Neural cell (in vitro differentiated cells): ENCODE measurements at regions not wholly inside any gene's neighbourhood (a gene's known extent, or its start where the extent isn't known, plus 50 kb on each side); places are given as distances from the start of the nearest gene placed in this dataset.

ENCODE experiments used
- H2AFZ ChIP-seq: fragments of 200-600, 300-800 bp; sonication (generic), shearing (Covaris generic); 2 replicates; pipeline ENCODE4 v1.6.0; 2014; ENCODE audit warnings: low read depth, mild to moderate bottlenecking, antibody characterized with exemption, low read length, moderate library complexity
- H3F3A ChIP-seq: fragments of 200-600 bp; shearing (Covaris generic); 2 replicates; pipeline ENCODE4 v1.6.1; 2016; ENCODE audit warnings: mild to moderate bottlenecking, moderate library complexity, mixed read lengths, antibody characterized with exemption, low read length; ENCODE audit not compliant: insufficient read depth, poor library complexity, severe bottlenecking
- H3K27ac ChIP-seq: fragments of 200-600, 300-800 bp; sonication (generic), shearing (Covaris generic); 2 replicates; pipeline ENCODE4 v1.5.1; 2014; ENCODE audit warnings: mild to moderate bottlenecking, low read length, moderate library complexity
- H3K27me3 ChIP-seq: fragments of 300-800, 200-600 bp; sonication (generic), shearing (Covaris generic); 2 replicates; pipeline ENCODE4 v1.6.0; 2014; ENCODE audit warnings: mild to moderate bottlenecking, low read depth, low read length, moderate library complexity; ENCODE audit not compliant: insufficient read depth
- H3K36me3 ChIP-seq: fragments of 300-800, 200-600 bp; sonication (generic), shearing (Covaris generic); 2 replicates; pipeline ENCODE4 v1.5.1; 2014; ENCODE audit warnings: mild to moderate bottlenecking, antibody characterized with exemption, low read length, moderate library complexity; ENCODE audit not compliant: insufficient read depth
- H3K4me2 ChIP-seq: fragments of 300-800, 200-600 bp; sonication (generic), shearing (Covaris generic); 2 replicates; pipeline ENCODE4 v1.6.0; 2014; ENCODE audit warnings: mild to moderate bottlenecking, low read length
- H3K4me3 ChIP-seq: fragments of 300-800, 200-600 bp; sonication (generic), shearing (Covaris generic); 2 replicates; pipeline ENCODE4 v1.5.1; 2014; ENCODE audit warnings: mild to moderate bottlenecking, low read length, moderate library complexity
- H3K79me2 ChIP-seq: fragments of 200-600 bp; shearing (Covaris generic); replicated peaks from 2 replicates; pipeline ENCODE4 v1.6.0; 2014; ENCODE audit warnings: mild to moderate bottlenecking, low read length, moderate library complexity; ENCODE audit not compliant: insufficient read depth
- H3K9ac ChIP-seq: fragments of 300-800, 200-600 bp; sonication (generic), shearing (Covaris generic); 2 replicates; pipeline ENCODE4 v1.6.1; 2016; ENCODE audit warnings: mild to moderate bottlenecking, low read length, mixed read lengths
- H3K9me2 ChIP-seq: fragments of 200-600 bp; shearing (Covaris generic); 2 replicates; pipeline ENCODE4 v1.6.1; 2016; ENCODE audit warnings: mild to moderate bottlenecking, low read length, mixed read lengths; ENCODE audit not compliant: insufficient read depth
- H3K9me3 ChIP-seq: fragments of 200-600, 300-800 bp; sonication (generic), shearing (Covaris generic); 2 replicates; pipeline ENCODE4 v1.6.1; 2016; ENCODE audit warnings: mild to moderate bottlenecking, mixed run types, low read length, moderate library complexity, mixed read lengths
- H4K20me1 ChIP-seq: fragments of 200-600 bp; shearing (Covaris generic); 2 replicates; pipeline ENCODE4 v1.6.1; 2016; ENCODE audit warnings: mild to moderate bottlenecking, mixed run types; ENCODE audit not compliant: insufficient read depth
- EP300 ChIP-seq: fragments of 450-650 bp; conservative IDR thresholded peaks from 2 replicates; pipeline ENCODE4 v1.6.1; 2014; ENCODE audit warnings: antibody characterized with exemption, mild to moderate bottlenecking, moderate library complexity; ENCODE audit not compliant: poor library complexity, severe bottlenecking
- EZH2 ChIP-seq: fragments of 200-600, 300-800 bp; shearing (Covaris generic), sonication (generic); IDR thresholded peaks from 2 replicates; pipeline ENCODE4 v1.6.1; 2014; ENCODE audit warnings: antibody characterized with exemption, low read length, borderline replicate concordance, mild to moderate bottlenecking; ENCODE audit not compliant: insufficient read depth, poor library complexity, severe bottlenecking
- MXI1 ChIP-seq: fragments of 450-650 bp; conservative IDR thresholded peaks from 2 replicates; pipeline ENCODE4 v1.6.1; 2014; ENCODE audit warnings: antibody characterized with exemption, mild to moderate bottlenecking; ENCODE audit not compliant: poor library complexity, severe bottlenecking
- POLR2AphosphoS5 ChIP-seq: IDR thresholded peaks from 2 replicates; pipeline ENCODE4 v1.6.1; 2012
- RAD21 ChIP-seq: fragments of 450-650 bp; conservative IDR thresholded peaks from 2 replicates; pipeline ENCODE4 v1.6.1; 2014; ENCODE audit warnings: antibody characterized with exemption, mild to moderate bottlenecking, moderate library complexity
- REST ChIP-seq: IDR thresholded peaks from 2 replicates; pipeline ENCODE4 v1.6.1; 2012; ENCODE audit warnings: borderline replicate concordance
- SMC3 ChIP-seq: fragments of 450-650 bp; conservative IDR thresholded peaks from 2 replicates; pipeline ENCODE4 v1.6.1; 2014; ENCODE audit warnings: antibody characterized with exemption, mild to moderate bottlenecking, moderate library complexity; ENCODE audit not compliant: poor library complexity
- TAF1 ChIP-seq: IDR thresholded peaks from 2 replicates; pipeline ENCODE4 v1.6.1; 2012; ENCODE audit warnings: low read depth
- TF ChIP-seq, protein P1 (sequence below): fragments of 450-650 bp; IDR thresholded peaks from 2 replicates; pipeline ENCODE4 v1.5.1; 2014; ENCODE audit warnings: antibody characterized with exemption, mild to moderate bottlenecking, moderate library complexity; ENCODE audit not compliant: poor library complexity, severe bottlenecking

DNA sequence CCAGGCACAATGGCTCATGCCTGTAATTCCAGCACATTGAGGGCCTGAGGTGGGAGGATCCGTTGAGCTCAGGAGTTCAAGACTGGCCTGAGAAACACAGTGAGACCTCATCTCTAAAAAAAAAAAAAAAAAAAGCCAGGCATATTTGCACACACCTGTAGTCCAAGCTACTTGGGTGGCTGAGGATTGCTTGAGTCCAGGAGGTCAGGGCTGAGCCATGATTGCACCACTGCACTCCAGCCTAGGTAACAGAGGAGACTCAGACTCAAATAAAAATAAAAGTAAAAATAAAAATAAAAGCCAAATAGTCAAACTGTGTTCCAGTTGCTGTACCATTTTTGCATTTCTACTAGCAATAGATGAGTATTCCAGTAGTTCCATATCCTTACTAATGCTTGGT is 616.0 kb downstream of the KIF4B start:
- Histone ChIP-seq H4K20me1 (no peaks in the 10 kb centered on the region), H3K79me2 (no peaks in the 10 kb centered on the region), H3K4me2 (no peak overlapping the region), H3F3A (no peaks in the 10 kb centered on the region), H3K27me3 (no peaks in the 10 kb centered on the region), H3K27ac (no peak overlapping the region), H3K9me2 (no peaks in the 10 kb centered on the region), H3K9me3 (peaks cover 6% of the 10 kb centered on the region), H3K9ac (no peak overlapping the region), H3K36me3 (no peaks in the 10 kb centered on the region), H3K4me3 (no peak overlapping the region), H2AFZ (no peak overlapping the region)
- TF ChIP-seq POLR2AphosphoS5, result no peak

- H3K9me3 ChIP-seq, result peaks cover 6% of the 10 kb centered on the region
- no peaks in the 10 kb centered on the region for H3K27me3 ChIP-seq
- H3K4me3 ChIP-seq, result no peak overlapping the region
- H3K27ac ChIP-seq, result no peak overlapping the region
- H2AFZ ChIP-seq, result no peak overlapping the region
- no peak overlapping the region for H3K4me2 ChIP-seq
- H4K20me1 ChIP-seq, result no peaks in the 10 kb centered on the region
- H3F3A ChIP-seq, result no peaks in the 10 kb centered on the region
- no peaks in the 10 kb centered on the region for H3K9me2 ChIP-seq
- TF ChIP-seq EZH2 (no peak), MXI1 (no peak)
- no peaks in the 10 kb centered on the region for H3K36me3 ChIP-seq
- no peak overlapping the region for H3K9ac ChIP-seq
- H3K79me2 ChIP-seq, result no peaks in the 10 kb centered on the region
Observed at GRCh38 chr5:155631116-155631515, 617.6 kb downstream of the KIF4B start.

- no peaks in the 10 kb centered on the region for H3K79me2 ChIP-seq
- no peaks in the 10 kb centered on the region for H3K9me2 ChIP-seq
- no peaks in the 10 kb centered on the region for H3F3A ChIP-seq
- no peaks in the 10 kb centered on the region for H4K20me1 ChIP-seq
- no peak overlapping the region for H3K4me3 ChIP-seq
- TF ChIP-seq EP300, result no peak
- no peak for TF ChIP-seq SMC3
- no peak overlapping the region for H2AFZ ChIP-seq
- no peak overlapping the region for H3K9ac ChIP-seq
- no peak overlapping the region for H3K4me2 ChIP-seq
- peaks cover 6% of the 10 kb centered on the region for H3K9me3 ChIP-seq
- no peak overlapping the region for H3K27ac ChIP-seq
- no peaks in the 10 kb centered on the region for H3K36me3 ChIP-seq
- no peaks in the 10 kb centered on the region for H3K27me3 ChIP-seq
Observed at GRCh38 chr5:155633338-155633957, 619.9 kb downstream of the KIF4B start.

DNA sequence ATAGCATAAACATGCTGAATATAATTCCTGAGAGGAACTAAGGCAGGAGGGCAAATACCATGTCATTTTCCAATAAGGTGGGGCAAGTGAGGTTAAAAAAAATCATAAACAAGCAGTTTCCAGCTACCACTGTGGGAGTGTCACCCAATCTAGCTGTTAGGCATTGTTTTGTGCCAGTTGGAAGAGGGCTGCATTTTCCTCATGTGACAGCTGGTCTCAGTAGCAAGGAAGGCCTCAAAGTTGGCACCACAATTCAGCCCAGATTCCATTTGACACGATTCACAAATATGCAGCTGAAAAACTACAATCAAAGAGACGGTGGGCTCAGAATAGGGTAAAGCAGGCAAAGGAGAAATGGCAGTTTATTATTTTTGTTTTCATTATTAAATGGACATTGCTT is 636.1 kb downstream of the KIF4B start:
- Histone ChIP-seq H3K4me2 (no peak overlapping the region), H4K20me1 (no peaks in the 10 kb centered on the region), H3K9me2 (no peaks in the 10 kb centered on the region), H2AFZ (no peak overlapping the region), H3K36me3 (no peaks in the 10 kb centered on the region), H3K27ac (no peak overlapping the region), H3K9ac (no peak overlapping the region), H3F3A (no peaks in the 10 kb centered on the region), H3K4me3 (no peak overlapping the region), H3K9me3 (no peaks in the 10 kb centered on the region), H3K27me3 (no peaks in the 10 kb centered on the region), H3K79me2 (no peaks in the 10 kb centered on the region)
- no peak for TF ChIP-seq MXI1
- TF ChIP-seq TAF1, result no peak
- no peak for TF ChIP-seq EP300
- TF ChIP-seq POLR2AphosphoS5, result no peak
- TF ChIP-seq, protein P1, sequence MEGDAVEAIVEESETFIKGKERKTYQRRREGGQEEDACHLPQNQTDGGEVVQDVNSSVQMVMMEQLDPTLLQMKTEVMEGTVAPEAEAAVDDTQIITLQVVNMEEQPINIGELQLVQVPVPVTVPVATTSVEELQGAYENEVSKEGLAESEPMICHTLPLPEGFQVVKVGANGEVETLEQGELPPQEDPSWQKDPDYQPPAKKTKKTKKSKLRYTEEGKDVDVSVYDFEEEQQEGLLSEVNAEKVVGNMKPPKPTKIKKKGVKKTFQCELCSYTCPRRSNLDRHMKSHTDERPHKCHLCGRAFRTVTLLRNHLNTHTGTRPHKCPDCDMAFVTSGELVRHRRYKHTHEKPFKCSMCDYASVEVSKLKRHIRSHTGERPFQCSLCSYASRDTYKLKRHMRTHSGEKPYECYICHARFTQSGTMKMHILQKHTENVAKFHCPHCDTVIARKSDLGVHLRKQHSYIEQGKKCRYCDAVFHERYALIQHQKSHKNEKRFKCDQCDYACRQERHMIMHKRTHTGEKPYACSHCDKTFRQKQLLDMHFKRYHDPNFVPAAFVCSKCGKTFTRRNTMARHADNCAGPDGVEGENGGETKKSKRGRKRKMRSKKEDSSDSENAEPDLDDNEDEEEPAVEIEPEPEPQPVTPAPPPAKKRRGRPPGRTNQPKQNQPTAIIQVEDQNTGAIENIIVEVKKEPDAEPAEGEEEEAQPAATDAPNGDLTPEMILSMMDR, result no peak
- TF ChIP-seq SMC3, result no peak
- no peak for TF ChIP-seq RAD21
- no peak for TF ChIP-seq EZH2
- no peak for TF ChIP-seq REST
